HEK293 (cell line): ENCODE measurements at regions not wholly inside any gene's neighbourhood (a gene's known extent, or its start where the extent isn't known, plus 50 kb on each side); places are given as distances from the start of the nearest gene placed in this dataset.

Experiments used
- CTCF ChIA-PET: fragments of 350-600 bp; formaldehyde crosslinking; extraction: SDS; loops from one replicate; lab custom pipeline; 2021; ENCODE audit warnings: antibody characterized with exemption; lab: Yijun Ruan, JAX
- POLR2A ChIA-PET: fragments of 300-600 bp; formaldehyde crosslinking; extraction: SDS; loops from one replicate; lab custom pipeline; 2020; ENCODE audit warnings: antibody characterized with exemption, inconsistent platforms; lab: Yijun Ruan, JAX
- H3K27ac ChIP-seq: fragments of 200-500 bp; sonication (Bioruptor generic); 2 replicates; pipeline ENCODE4 v1.5.1; 2014; ENCODE audit warnings: low read depth, low read length, control low read depth, inconsistent platforms; ENCODE audit errors: extremely low read depth
- H3K36me3 ChIP-seq, 2 experiments: fragments of 200-500 bp in 1 of 2; sonication (Bioruptor generic) in 1 of 2; 1 replicate in 1 of 2; 2 replicates in 1 of 2; pipeline ENCODE4 v1.5.1; 2014 to 2017; ENCODE audit warnings: inconsistent platforms in 2 of 2, low read length in 2 of 2; ENCODE audit not compliant: control insufficient read depth in 2 of 2, insufficient read depth in 1 of 2
- H3K4me1 ChIP-seq: fragments of 200-500 bp; sonication (Bioruptor generic); 2 replicates; pipeline ENCODE4 v1.5.1; 2014; ENCODE audit warnings: mild to moderate bottlenecking, low read length, inconsistent platforms; ENCODE audit not compliant: control insufficient read depth, insufficient read depth
- H3K4me3 ChIP-seq: 2 replicates; pipeline ENCODE4 v1.5.1; 2011; ENCODE audit warnings: low read depth, mild to moderate bottlenecking, control low read depth, low read length, moderate library complexity
- H3K9me3 ChIP-seq: fragments of 200-500 bp; sonication (Bioruptor generic); 2 replicates; pipeline ENCODE4 v1.5.1; 2014; ENCODE audit warnings: low read depth, low read length, inconsistent platforms; ENCODE audit not compliant: control insufficient read depth, insufficient read depth
- KLF7 ChIP-seq: fragments of 450-650 bp; formaldehyde crosslinking; IDR thresholded peaks from 2 replicates; pipeline ENCODE4 v1.5.1; 2016; ENCODE audit warnings: missing biosample characterization, missing genetic modification characterization, borderline replicate concordance
- MYNN ChIP-seq: fragments of 450-650 bp; formaldehyde crosslinking; IDR thresholded peaks from 2 replicates; pipeline ENCODE4 v1.5.1; 2016; ENCODE audit warnings: missing biosample characterization, missing genetic modification characterization, borderline replicate concordance
- OVOL3 ChIP-seq: fragments of 450-650 bp; formaldehyde crosslinking; IDR thresholded peaks from 2 replicates; pipeline ENCODE4 v1.5.1; 2016; ENCODE audit warnings: missing biosample characterization, missing genetic modification characterization
- PATZ1 ChIP-seq: fragments of 450-650 bp; formaldehyde crosslinking; IDR thresholded peaks from 2 replicates; pipeline ENCODE4 v1.5.1; 2016; ENCODE audit warnings: missing biosample characterization, missing genetic modification characterization
- REPIN1 ChIP-seq: fragments of 450-650 bp; formaldehyde crosslinking; IDR thresholded peaks from 2 replicates; pipeline ENCODE4 v1.5.1; 2017; ENCODE audit warnings: missing biosample characterization, missing genetic modification characterization, low read depth
- SCRT1 ChIP-seq: fragments of 450-650 bp; formaldehyde crosslinking; IDR thresholded peaks from 2 replicates; pipeline ENCODE4 v1.5.1; 2016; ENCODE audit warnings: missing biosample characterization, missing genetic modification characterization, borderline replicate concordance
- ZBTB26 ChIP-seq: fragments of 450-650 bp; formaldehyde crosslinking; optimal IDR thresholded peaks from 2 replicates; pipeline ENCODE3; 2016; ENCODE audit warnings: missing biosample characterization, mild to moderate bottlenecking, missing genetic modification characterization
- ZBTB44 ChIP-seq: fragments of 450-650 bp; IDR thresholded peaks from 2 replicates; pipeline ENCODE4 v1.5.1; 2018; ENCODE audit warnings: missing biosample characterization, mild to moderate bottlenecking, missing genetic modification characterization
- ZNF10 ChIP-seq: fragments of 450-650 bp; formaldehyde crosslinking; IDR thresholded peaks from 2 replicates; pipeline ENCODE4 v1.5.1; 2017; ENCODE audit warnings: missing biosample characterization, missing genetic modification characterization
- ZNF341 ChIP-seq: fragments of 450-650 bp; formaldehyde crosslinking; IDR thresholded peaks from 2 replicates; pipeline ENCODE4; 2016; ENCODE audit warnings: low read depth, missing biosample characterization, missing genetic modification characterization
- ZNF362 ChIP-seq: fragments of 450-650 bp; formaldehyde crosslinking; IDR thresholded peaks from 2 replicates; pipeline ENCODE4 v1.5.1; 2016; ENCODE audit warnings: missing biosample characterization, missing genetic modification characterization
- ZNF37A ChIP-seq: fragments of 450-650 bp; IDR thresholded peaks from 2 replicates; pipeline ENCODE4 v1.5.1; 2018; ENCODE audit warnings: missing biosample characterization, missing genetic modification characterization
- ZNF391 ChIP-seq: fragments of 450-650 bp; formaldehyde crosslinking; IDR thresholded peaks from 2 replicates; pipeline ENCODE4 v1.5.1; 2016; ENCODE audit warnings: low read depth, missing biosample characterization, missing genetic modification characterization, borderline replicate concordance
- ZNF585B ChIP-seq: fragments of 450-650 bp; formaldehyde crosslinking; IDR thresholded peaks from 2 replicates; pipeline ENCODE4 v1.5.1; 2016; ENCODE audit warnings: missing biosample characterization, missing genetic modification characterization
- ZNF626 ChIP-seq: fragments of 450-650 bp; sonication (Bioruptor Pico); formaldehyde crosslinking; IDR thresholded peaks from 2 replicates; pipeline ENCODE4 v1.5.1; 2018; ENCODE audit warnings: missing biosample characterization, missing genetic modification characterization, inconsistent platforms
- ZNF654 ChIP-seq: fragments of 450-650 bp; formaldehyde crosslinking; IDR thresholded peaks from 2 replicates; pipeline ENCODE4 v1.5.1; 2016; ENCODE audit warnings: low read depth, missing biosample characterization, missing genetic modification characterization
- ZSCAN4 ChIP-seq: fragments of 450-650 bp; formaldehyde crosslinking; IDR thresholded peaks from 2 replicates; pipeline ENCODE4 v1.5.1; 2017; ENCODE audit warnings: missing biosample characterization, missing genetic modification characterization
- TF ChIP-seq, protein P1 (sequence below): fragments of 450-650 bp; formaldehyde crosslinking; IDR thresholded peaks from 2 replicates; pipeline ENCODE4; 2016; ENCODE audit warnings: missing biosample characterization, missing genetic modification characterization
- TF ChIP-seq, protein P2 (sequence below): fragments of 450-650 bp; formaldehyde crosslinking; IDR thresholded peaks from 2 replicates; pipeline ENCODE4 v1.5.1; 2016; ENCODE audit warnings: missing biosample characterization, missing genetic modification characterization, borderline replicate concordance

DNA sequence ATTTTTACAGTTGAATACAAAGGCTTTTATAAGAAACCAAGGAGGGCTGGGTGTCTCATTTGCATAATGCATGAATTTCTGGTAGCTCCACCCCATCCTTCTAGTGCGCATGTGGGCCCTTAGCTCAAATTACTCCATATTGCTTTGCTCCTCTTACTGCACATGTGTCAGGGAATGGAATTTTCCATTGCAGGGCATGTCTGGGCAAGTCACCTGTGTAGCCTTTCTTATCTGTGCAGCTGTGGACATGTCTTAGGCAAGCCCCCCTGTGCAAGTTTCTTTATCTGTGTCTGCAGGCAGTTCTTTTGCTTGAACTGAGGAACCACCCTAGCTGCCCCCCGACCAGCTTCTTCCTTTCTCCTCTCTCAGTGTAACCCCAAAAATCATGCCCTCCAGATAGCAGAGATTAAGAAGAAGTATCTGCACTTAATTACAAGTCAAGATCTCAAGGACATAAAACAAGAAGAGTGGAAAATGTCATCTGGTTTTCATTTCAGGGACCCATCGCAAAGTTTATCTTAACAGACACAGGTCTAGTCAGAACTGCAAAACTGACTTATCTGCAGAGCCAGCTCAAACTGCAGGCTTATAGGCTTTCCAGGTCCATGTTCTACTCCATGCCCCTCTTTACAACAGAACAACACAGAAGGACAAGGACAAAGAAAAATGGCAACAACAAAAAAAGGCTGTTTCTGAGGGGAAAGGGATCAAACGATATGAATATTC is 137.9 kb upstream of the HS3ST4 start:
- Histone ChIP-seq H3K36me3 (no peaks in the 10 kb centered on the region), H3K4me1 (no peaks in the 10 kb centered on the region), H3K4me3 (no peak overlapping the region), H3K9me3 (no peaks in the 10 kb centered on the region), H3K27ac (no peak overlapping the region)
- TF ChIP-seq ZNF10 (tag by site-specific recombination) = no peak
- TF ChIP-seq ZNF341 (tag by site-specific recombination) = no peak
- no peak for TF ChIP-seq MYNN
- TF ChIP-seq, protein P1, sequence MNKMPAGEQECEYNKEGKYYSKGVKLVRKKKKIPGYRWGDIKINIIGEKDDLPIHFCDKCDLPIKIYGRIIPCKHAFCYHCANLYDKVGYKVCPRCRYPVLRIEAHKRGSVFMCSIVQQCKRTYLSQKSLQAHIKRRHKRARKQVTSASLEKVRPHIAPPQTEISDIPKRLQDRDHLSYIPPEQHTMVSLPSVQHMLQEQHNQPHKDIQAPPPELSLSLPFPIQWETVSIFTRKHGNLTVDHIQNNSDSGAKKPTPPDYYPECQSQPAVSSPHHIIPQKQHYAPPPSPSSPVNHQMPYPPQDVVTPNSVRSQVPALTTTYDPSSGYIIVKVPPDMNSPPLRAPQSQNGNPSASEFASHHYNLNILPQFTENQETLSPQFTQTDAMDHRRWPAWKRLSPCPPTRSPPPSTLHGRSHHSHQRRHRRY (tag by site-specific recombination) = no peak
- no peak for TF ChIP-seq ZBTB44 (tag by site-specific recombination)
- TF ChIP-seq ZNF585B (tag by site-specific recombination) = no peak
- no peak for TF ChIP-seq OVOL3 (tag by site-specific recombination)
- TF ChIP-seq ZBTB26 (tag by site-specific recombination) = no peak
- no peak for TF ChIP-seq KLF7
- no peak for TF ChIP-seq ZNF626 (tag by site-specific recombination)
- no peak for TF ChIP-seq REPIN1 (tag by site-specific recombination)
- no peak for TF ChIP-seq ZNF391 (tag by site-specific recombination)
- no peak for TF ChIP-seq ZNF37A (tag by site-specific recombination)
- TF ChIP-seq ZSCAN4 (tag by site-specific recombination) = no peak
- no peak for TF ChIP-seq SCRT1 (tag by site-specific recombination)
- no peak for TF ChIP-seq PATZ1 (tag by site-specific recombination)
- no peak for TF ChIP-seq ZNF654
- TF ChIP-seq, protein P2, sequence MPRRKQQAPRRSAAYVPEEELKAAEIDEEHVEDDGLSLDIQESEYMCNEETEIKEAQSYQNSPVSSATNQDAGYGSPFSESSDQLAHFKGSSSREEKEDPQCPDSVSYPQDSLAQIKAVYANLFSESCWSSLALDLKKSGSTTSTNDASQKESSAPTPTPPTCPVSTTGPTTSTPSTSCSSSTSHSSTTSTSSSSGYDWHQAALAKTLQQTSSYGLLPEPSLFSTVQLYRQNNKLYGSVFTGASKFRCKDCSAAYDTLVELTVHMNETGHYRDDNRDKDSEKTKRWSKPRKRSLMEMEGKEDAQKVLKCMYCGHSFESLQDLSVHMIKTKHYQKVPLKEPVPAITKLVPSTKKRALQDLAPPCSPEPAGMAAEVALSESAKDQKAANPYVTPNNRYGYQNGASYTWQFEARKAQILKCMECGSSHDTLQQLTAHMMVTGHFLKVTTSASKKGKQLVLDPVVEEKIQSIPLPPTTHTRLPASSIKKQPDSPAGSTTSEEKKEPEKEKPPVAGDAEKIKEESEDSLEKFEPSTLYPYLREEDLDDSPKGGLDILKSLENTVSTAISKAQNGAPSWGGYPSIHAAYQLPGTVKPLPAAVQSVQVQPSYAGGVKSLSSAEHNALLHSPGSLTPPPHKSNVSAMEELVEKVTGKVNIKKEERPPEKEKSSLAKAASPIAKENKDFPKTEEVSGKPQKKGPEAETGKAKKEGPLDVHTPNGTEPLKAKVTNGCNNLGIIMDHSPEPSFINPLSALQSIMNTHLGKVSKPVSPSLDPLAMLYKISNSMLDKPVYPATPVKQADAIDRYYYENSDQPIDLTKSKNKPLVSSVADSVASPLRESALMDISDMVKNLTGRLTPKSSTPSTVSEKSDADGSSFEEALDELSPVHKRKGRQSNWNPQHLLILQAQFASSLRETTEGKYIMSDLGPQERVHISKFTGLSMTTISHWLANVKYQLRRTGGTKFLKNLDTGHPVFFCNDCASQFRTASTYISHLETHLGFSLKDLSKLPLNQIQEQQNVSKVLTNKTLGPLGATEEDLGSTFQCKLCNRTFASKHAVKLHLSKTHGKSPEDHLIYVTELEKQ (tag by site-specific recombination) = no peak
- no peak for TF ChIP-seq ZNF362
- CTCF ChIA-PET = no interaction called here
- POLR2A ChIA-PET = interaction anchor here (0.6 kb wide), 1 partner anchor 10 kb away, joined by 3 read pairs; no protein-coding TSS in a partner anchor
